Astrocyte (in vitro differentiated cells and primary cell): ENCODE measurements at regions not wholly inside any gene's neighbourhood (a gene's known extent, or its start where the extent isn't known, plus 50 kb on each side); places are given as distances from the start of the nearest gene placed in this dataset.

Experiments
- DNase-seq: peaks from one replicate; pipeline ENCODE4 v3.0.0-alpha.2; 2010; ENCODE audit warnings: low read depth
- FAIRE-seq: peaks from 2 replicates; lab custom pipeline; 2011; peaks lifted over from hg19 to GRCh38; lab: Jason Lieb, UNC
- H2AFZ ChIP-seq: 2 replicates; pipeline ENCODE4 v1.6.0; 2012; ENCODE audit warnings: low read depth, low read length, inconsistent platforms
- H3K27ac ChIP-seq: 2 replicates; pipeline ENCODE4 v1.5.1; 2011; ENCODE audit warnings: low read depth, low read length, inconsistent platforms
- H3K27me3 ChIP-seq: 2 replicates; pipeline ENCODE4 v1.6.0; 2011; ENCODE audit warnings: low read length, inconsistent platforms; ENCODE audit not compliant: insufficient read depth
- H3K36me3 ChIP-seq: 2 replicates; pipeline ENCODE4 v1.5.1; 2011; ENCODE audit warnings: low read length, inconsistent platforms; ENCODE audit not compliant: insufficient read depth
- H3K4me1 ChIP-seq: 2 replicates; pipeline ENCODE4 v1.5.1; 2011; ENCODE audit warnings: low read length, inconsistent platforms; ENCODE audit not compliant: insufficient read depth
- H3K4me2 ChIP-seq: 2 replicates; pipeline ENCODE4 v1.6.0; 2012; ENCODE audit warnings: low read length, inconsistent platforms
- H3K4me3 ChIP-seq: 2 replicates; pipeline ENCODE4 v1.5.1; 2011; ENCODE audit warnings: low read depth, mild to moderate bottlenecking, low read length, inconsistent platforms; ENCODE audit not compliant: insufficient read depth
- H3K79me2 ChIP-seq: 2 replicates; pipeline ENCODE4 v1.6.0; 2012; ENCODE audit warnings: mild to moderate bottlenecking, low read length, inconsistent platforms; ENCODE audit not compliant: insufficient read depth
- H3K9ac ChIP-seq: 2 replicates; pipeline ENCODE4 v1.6.0; 2012; ENCODE audit warnings: mild to moderate bottlenecking, low read length, inconsistent platforms
- H3K9me3 ChIP-seq: 2 replicates; pipeline ENCODE4 v1.5.1; 2012; ENCODE audit warnings: low read depth, mild to moderate bottlenecking, low read length, inconsistent platforms; ENCODE audit not compliant: insufficient read depth
- H4K20me1 ChIP-seq: 2 replicates; pipeline ENCODE4 v1.6.0; 2012; ENCODE audit warnings: low read length, inconsistent platforms; ENCODE audit not compliant: insufficient read depth
- H3K27ac Mint-ChIP-seq: one replicate; pipeline ENCODE4 v1.8.0; 2021; ENCODE audit warnings: mild to moderate bottlenecking, mixed read lengths; ENCODE audit not compliant: unreplicated experiment
- H3K27me3 Mint-ChIP-seq: one replicate; pipeline ENCODE4 v1.8.0; 2021; ENCODE audit warnings: low read depth, mixed read lengths; ENCODE audit not compliant: unreplicated experiment
- H3K36me3 Mint-ChIP-seq: one replicate; pipeline ENCODE4 v1.8.0; 2021; ENCODE audit warnings: low read depth, mixed read lengths; ENCODE audit not compliant: unreplicated experiment
- H3K4me1 Mint-ChIP-seq: one replicate; pipeline ENCODE4 v1.8.0; 2021; ENCODE audit warnings: low read depth, mixed read lengths; ENCODE audit not compliant: unreplicated experiment
- H3K4me3 Mint-ChIP-seq: one replicate; pipeline ENCODE4 v1.8.0; 2021; ENCODE audit warnings: mild to moderate bottlenecking, moderate library complexity, mixed read lengths; ENCODE audit not compliant: unreplicated experiment
- H3K9me3 Mint-ChIP-seq: one replicate; pipeline ENCODE4 v1.8.0; 2021; ENCODE audit warnings: mild to moderate bottlenecking, mixed read lengths; ENCODE audit not compliant: unreplicated experiment
- CTCF ChIP-seq: IDR thresholded peaks from 2 replicates; pipeline ENCODE4 v1.5.1; 2011; ENCODE audit warnings: low read depth, mild to moderate bottlenecking, inconsistent platforms, low read length, moderate library complexity; ENCODE audit not compliant: insufficient read depth
- EZH2 ChIP-seq: IDR thresholded peaks from 2 replicates; pipeline ENCODE4 v1.6.1; 2012; ENCODE audit warnings: mild to moderate bottlenecking, low read length, inconsistent platforms; ENCODE audit not compliant: insufficient read depth

GRCh38 chr2:83081826-83082690 lies 1377.0 kb downstream of the SUCLG1 start:
- Histone ChIP-seq H3K27me3 (no peaks in the 10 kb centered on the region), H3K4me1 (no peaks in the 10 kb centered on the region), H4K20me1 (no peaks in the 10 kb centered on the region), H3K4me2 (peak overlapping the region; percentile 6), H3K4me3 (no peak overlapping the region), H2AFZ (no peak overlapping the region), H3K9me3 (no peaks in the 10 kb centered on the region), H3K27ac (no peak overlapping the region), H3K9ac (no peak overlapping the region), H3K36me3 (no peaks in the 10 kb centered on the region), H3K79me2 (no peaks in the 10 kb centered on the region)
- Mint-ChIP-seq H3K27ac (no peak overlapping the region), H3K4me3 (no peak overlapping the region), H3K4me1 (peaks cover 6% of the 10 kb centered on the region), H3K27me3 (no peaks in the 10 kb centered on the region), H3K9me3 (no peaks in the 10 kb centered on the region), H3K36me3 (no peaks in the 10 kb centered on the region)
- DNase-seq (peak; percentile 49), FAIRE-seq (no peak)
- TF ChIP-seq EZH2 = no peak
- TF ChIP-seq CTCF = no peak

- peak; percentile 13 for FAIRE-seq
- H3K4me1 ChIP-seq = no peaks in the 10 kb centered on the region
Measured at GRCh38 chr2:83079007-83079406, 1380.1 kb downstream of the SUCLG1 start.

More at GRCh38 chr2:83079007-83079406, 1380.1 kb downstream of the SUCLG1 start:
- no peak overlapping the region for H3K4me3 Mint-ChIP-seq
- DNase-seq = no peak
- no peaks in the 10 kb centered on the region for H3K9me3 ChIP-seq
- H3K36me3 Mint-ChIP-seq = no peaks in the 10 kb centered on the region
- H3K9ac ChIP-seq = no peak overlapping the region
- H3K27ac ChIP-seq = no peak overlapping the region
- peaks cover 6% of the 10 kb centered on the region for H3K4me1 Mint-ChIP-seq
- no peak overlapping the region for H3K4me2 ChIP-seq
- no peak overlapping the region for H3K4me3 ChIP-seq
- no peak overlapping the region for H3K27ac Mint-ChIP-seq
- H3K27me3 ChIP-seq = no peaks in the 10 kb centered on the region
- no peaks in the 10 kb centered on the region for H3K79me2 ChIP-seq
- no peak overlapping the region for H2AFZ ChIP-seq
- no peaks in the 10 kb centered on the region for H3K9me3 Mint-ChIP-seq
- no peak for TF ChIP-seq CTCF
- no peak for TF ChIP-seq EZH2
- no peaks in the 10 kb centered on the region for H3K27me3 Mint-ChIP-seq
- H4K20me1 ChIP-seq = no peaks in the 10 kb centered on the region
- no peaks in the 10 kb centered on the region for H3K36me3 ChIP-seq
